ENCODE measurements at regions not wholly inside any gene's neighbourhood (a gene's known extent, or its start where the extent isn't known, plus 50 kb on each side); places are given as distances from the start of the nearest gene placed in this dataset.

DNA sequence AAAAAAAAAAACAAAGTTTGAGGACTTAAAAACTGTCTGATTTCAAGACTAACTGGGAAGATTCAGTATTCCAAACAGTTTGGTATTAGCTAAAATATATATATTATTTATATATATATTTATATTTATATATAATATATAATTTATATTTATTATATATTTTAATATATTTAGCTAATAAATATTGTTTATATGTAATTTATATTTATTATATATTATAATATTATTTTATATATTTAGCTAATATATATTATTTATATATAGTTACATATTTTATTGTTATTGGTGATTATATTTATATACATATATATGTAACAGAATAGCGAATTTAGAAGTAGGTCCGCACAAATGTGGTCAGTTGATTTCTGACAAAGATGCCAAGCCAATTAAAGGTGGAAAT lies 480.2 kb upstream of the C1orf87 start:
- no peak for ATAC-seq
- intact Hi-C loops (cut with DNase I), result no loop called here
- H3K4me1 ChIP-seq, result no peaks in the 10 kb centered on the region
- no peak for DNase-seq
- H3K27me3 ChIP-seq (ENCODE audit: low read depth), result no peaks in the 10 kb centered on the region
- no peak overlapping the region for H3K4me3 ChIP-seq
- no peaks in the 10 kb centered on the region for H3K36me3 ChIP-seq
- no peak for TF ChIP-seq CTCF (IDR thresholded peaks at IDR 0.05)
- no peak overlapping the region for H3K27ac ChIP-seq
- no peaks in the 10 kb centered on the region for H3K9me3 ChIP-seq

DNA sequence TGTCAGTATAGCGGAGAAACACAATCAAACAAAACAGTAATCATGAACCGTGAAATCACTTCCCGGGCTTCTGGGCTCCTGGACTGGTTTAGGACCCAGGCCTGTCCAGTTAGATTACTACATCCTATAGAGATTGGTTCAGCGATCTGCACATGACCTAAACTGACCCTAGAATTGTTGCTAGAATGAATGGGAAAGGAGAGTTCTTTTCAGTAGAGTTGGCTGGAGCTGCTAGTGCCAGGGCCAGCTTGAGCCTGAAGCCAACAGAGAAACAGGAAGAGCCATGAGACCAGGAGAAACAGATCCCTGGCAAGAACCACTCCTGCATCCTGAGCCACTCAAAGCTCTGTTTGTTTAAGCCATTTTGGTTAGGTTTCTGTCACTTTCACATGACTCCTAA lies 474.3 kb upstream of the C1orf87 start:
- H3K27ac ChIP-seq, result no peak overlapping the region
- no peak for TF ChIP-seq CTCF (IDR thresholded peaks at IDR 0.05)

DNA sequence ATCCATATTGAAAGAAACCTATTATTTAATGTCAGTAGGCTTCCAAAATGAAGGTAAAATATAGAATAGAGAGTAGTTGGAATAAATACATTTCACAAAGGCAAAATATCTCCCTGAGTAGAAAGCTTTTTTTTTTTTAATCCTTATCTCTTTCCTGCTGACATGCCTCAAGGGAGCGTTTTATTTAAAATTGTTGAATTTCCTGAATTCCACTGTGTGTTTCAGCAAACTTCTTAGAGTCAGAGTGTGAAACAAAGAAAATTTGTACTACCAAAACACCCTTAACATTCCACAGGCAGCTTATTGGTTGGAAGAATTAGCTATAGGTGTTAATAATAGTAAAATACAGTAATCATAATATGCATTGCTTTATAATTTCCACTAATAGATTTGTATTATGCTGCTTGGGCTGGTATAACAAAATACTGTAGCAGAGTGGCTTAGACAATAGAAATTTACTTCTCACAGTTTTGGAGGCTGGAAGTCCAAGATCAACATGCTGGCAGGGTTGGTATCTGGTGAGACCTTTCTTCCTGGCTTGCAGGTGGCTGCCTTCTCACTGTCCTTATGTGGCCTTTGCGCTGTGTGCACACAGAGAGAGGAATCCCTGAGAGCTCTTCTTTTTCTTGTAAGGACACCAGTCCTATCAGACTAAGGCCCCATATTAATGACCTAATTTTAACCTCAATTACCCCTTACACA lies 468.4 kb upstream of the C1orf87 start:
- ATAC-seq (no peak), DNase-seq (no peak)
- peaks cover 5% of the 10 kb centered on the region for H3K9me3 ChIP-seq
- H3K4me1 ChIP-seq, result no peaks in the 10 kb centered on the region
- TF ChIP-seq CTCF (IDR thresholded peaks at IDR 0.05), result no peak
- no peak overlapping the region for H3K4me3 ChIP-seq
- no peaks in the 10 kb centered on the region for H3K36me3 ChIP-seq
- no peaks in the 10 kb centered on the region for H3K27me3 ChIP-seq (ENCODE audit: low read depth)
- no peak overlapping the region for H3K27ac ChIP-seq
- intact Hi-C loops (cut with DNase I), result no loop called here

More for the DNA sequence above, 474.3 kb upstream of the C1orf87 start:
- ATAC-seq (no peak), DNase-seq (no peak)
- Histone ChIP-seq H3K36me3 (no peaks in the 10 kb centered on the region), H3K27me3 (ENCODE audit: low read depth) (no peaks in the 10 kb centered on the region), H3K9me3 (no peaks in the 10 kb centered on the region), H3K4me1 (no peaks in the 10 kb centered on the region), H3K4me3 (no peak overlapping the region)
- intact Hi-C loops (cut with DNase I), result no loop called here

DNA sequence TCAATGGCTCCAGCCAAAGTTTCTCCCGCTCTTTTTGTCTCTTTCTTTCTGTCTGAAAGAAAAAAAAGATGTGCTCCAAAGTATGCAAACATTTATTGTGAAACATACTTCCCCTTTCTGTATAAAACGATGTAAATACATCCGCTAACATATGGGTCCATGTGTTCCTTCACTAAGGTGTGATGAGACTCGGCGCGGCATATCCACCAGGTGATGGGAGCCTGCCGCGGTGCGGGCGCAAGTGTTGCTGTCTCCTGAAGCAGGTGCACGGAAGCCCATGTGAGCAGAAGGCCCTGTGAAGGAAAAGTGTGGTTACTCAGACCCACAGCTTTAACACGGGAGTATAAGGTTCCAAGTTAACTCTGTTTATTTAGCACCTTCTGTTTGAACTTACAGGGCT lies 466.6 kb upstream of the C1orf87 start:
- no peak for ATAC-seq
- Histone ChIP-seq H3K27me3 (ENCODE audit: low read depth) (no peaks in the 10 kb centered on the region), H3K9me3 (peaks cover 5% of the 10 kb centered on the region), H3K27ac (no peak overlapping the region), H3K4me1 (no peaks in the 10 kb centered on the region), H3K4me3 (no peak overlapping the region), H3K36me3 (no peaks in the 10 kb centered on the region)
- intact Hi-C loops (cut with DNase I), result no loop called here
- no peak for DNase-seq
- TF ChIP-seq CTCF (IDR thresholded peaks at IDR 0.05), result no peak

DNA sequence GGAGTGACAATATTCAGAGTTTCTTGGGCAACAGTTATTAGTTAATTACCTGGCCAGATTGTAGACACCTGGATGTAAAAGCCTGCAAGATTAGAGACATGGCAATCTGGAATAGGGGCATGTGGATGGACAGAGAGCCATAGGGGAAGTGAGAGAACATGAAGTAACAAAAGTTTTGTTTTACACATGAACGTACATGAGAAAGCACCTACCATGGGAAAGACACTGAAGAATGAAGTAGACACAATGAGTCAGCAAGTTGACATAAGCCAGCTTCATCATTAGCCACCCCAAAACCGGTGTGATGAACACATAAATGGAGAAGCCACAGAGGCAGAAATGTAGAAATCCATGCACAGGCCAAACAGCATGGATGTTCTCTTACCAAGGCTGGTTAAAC lies 462.1 kb upstream of the C1orf87 start:
- Histone ChIP-seq H3K27ac (no peak overlapping the region), H3K36me3 (no peaks in the 10 kb centered on the region), H3K9me3 (peaks cover 5% of the 10 kb centered on the region), H3K4me1 (no peaks in the 10 kb centered on the region), H3K27me3 (ENCODE audit: low read depth) (no peaks in the 10 kb centered on the region), H3K4me3 (no peak overlapping the region)
- DNase-seq, result no peak
- no peak for TF ChIP-seq CTCF (IDR thresholded peaks at IDR 0.05)
- ATAC-seq, result no peak
- intact Hi-C loops (cut with DNase I), result no loop called here
